Tibial nerve (tissue), 4 donors: ENCODE measurements at regions not wholly inside any gene's neighbourhood (a gene's known extent, or its start where the extent isn't known, plus 50 kb on each side); places are given as distances from the start of the nearest gene placed in this dataset.

Experiments
- EP300 ChIP-seq, 2 donors: sonication (generic); formaldehyde crosslinking; IDR thresholded peaks; one replicate each; pipeline ENCODE4 v1.6.1; 2017; ENCODE audit warnings: antibody characterized with exemption in 2 of 2, mild to moderate bottlenecking in 1 of 2
- POLR2A ChIP-seq, 2 donors: fragments of 450-650 bp; IDR thresholded peaks; one replicate each; pipeline ENCODE4 v1.6.1; 2017; ENCODE audit warnings: antibody characterized with exemption in 2 of 2, mild to moderate bottlenecking in 2 of 2, moderate library complexity in 2 of 2
- TF ChIP-seq, protein P1 (sequence below), 5 experiments: fragments of 200-600 bp in 3 of 5; fragments of 450-650 bp in 2 of 5; sonication (generic) in 3 of 5; IDR thresholded peaks; one replicate each; pipeline ENCODE4 v1.5.1; 2016 to 2019; ENCODE audit warnings: antibody characterized with exemption in 5 of 5, mild to moderate bottlenecking in 3 of 5, moderate library complexity in 2 of 5

DNA sequence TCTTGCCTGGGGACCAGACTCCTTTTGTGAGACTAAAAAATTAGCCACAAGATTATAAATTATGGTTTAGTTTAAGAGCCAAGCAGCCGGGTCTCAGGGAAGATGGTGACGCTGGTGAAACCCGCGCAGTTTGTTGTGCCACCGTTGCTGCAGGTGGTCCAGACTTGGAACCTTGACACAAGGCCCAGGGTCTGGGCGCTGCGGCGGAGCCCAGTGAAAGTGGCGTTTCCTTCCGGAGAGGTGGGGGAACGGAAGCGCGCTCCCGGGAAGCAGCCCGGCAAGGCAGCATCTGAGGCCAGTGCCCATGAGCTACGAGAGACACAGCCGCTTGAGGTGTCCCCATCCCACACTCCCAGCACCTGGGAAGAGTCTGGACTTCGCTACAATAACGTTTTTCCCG lies 131.6 kb downstream of the SKIDA1 start:
- TF ChIP-seq POLR2A (IDR thresholded peaks at IDR 0.05) (no peak), EP300 (IDR thresholded peaks at IDR 0.05) (no peak)
- TF ChIP-seq, protein P1, sequence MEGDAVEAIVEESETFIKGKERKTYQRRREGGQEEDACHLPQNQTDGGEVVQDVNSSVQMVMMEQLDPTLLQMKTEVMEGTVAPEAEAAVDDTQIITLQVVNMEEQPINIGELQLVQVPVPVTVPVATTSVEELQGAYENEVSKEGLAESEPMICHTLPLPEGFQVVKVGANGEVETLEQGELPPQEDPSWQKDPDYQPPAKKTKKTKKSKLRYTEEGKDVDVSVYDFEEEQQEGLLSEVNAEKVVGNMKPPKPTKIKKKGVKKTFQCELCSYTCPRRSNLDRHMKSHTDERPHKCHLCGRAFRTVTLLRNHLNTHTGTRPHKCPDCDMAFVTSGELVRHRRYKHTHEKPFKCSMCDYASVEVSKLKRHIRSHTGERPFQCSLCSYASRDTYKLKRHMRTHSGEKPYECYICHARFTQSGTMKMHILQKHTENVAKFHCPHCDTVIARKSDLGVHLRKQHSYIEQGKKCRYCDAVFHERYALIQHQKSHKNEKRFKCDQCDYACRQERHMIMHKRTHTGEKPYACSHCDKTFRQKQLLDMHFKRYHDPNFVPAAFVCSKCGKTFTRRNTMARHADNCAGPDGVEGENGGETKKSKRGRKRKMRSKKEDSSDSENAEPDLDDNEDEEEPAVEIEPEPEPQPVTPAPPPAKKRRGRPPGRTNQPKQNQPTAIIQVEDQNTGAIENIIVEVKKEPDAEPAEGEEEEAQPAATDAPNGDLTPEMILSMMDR (IDR thresholded peaks at IDR 0.05) = no peak
